C4-2B (cell line): ENCODE measurements at regions not wholly inside any gene's neighbourhood (a gene's known extent, or its start where the extent isn't known, plus 50 kb on each side); places are given as distances from the start of the nearest gene placed in this dataset.

Experiments used
- ZFX ChIP-seq: fragments of 450-650 bp; IDR thresholded peaks from 2 replicates; pipeline ENCODE4 v1.6.1; 2017
- TF ChIP-seq, protein P1 (sequence below): fragments of 450-650 bp; conservative IDR thresholded peaks from 2 replicates; pipeline ENCODE4 v1.5.1; 2017; ENCODE audit warnings: mild to moderate bottlenecking

DNA sequence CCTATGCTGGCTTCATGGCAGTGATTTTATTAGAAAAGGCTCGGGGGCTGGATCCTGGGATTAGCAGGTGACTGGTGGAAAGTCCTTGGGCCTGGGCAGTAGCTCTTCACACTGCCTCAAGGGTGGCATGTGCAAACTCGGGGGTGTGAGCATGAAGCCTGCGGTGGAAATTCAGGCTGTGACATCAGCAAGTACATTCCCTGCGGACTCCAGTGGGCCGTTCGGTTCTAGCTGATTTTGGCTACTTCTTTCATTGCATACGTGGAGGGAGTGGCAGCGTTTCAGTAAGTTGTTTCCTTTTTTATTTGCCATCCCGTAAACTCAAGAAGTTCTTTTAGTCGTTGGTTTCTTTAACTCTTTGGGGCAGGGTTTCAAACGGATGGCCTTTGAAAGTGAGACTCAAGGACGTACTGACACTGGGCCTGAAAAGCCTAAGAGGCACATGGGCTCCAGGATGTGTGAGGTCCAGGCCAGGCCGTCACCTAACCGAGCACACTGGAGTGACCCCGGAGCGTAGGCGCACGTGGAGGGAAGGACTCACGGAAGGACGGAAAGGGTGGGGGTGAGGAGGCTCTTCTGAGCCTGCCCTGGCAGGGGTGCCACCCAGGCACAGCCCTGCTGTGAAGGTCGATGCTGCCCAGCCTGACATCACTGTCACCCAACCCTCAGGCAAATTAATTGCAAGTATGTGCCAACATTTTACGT is 104.0 kb upstream of the FRMD1 start:
- TF ChIP-seq, protein P1, sequence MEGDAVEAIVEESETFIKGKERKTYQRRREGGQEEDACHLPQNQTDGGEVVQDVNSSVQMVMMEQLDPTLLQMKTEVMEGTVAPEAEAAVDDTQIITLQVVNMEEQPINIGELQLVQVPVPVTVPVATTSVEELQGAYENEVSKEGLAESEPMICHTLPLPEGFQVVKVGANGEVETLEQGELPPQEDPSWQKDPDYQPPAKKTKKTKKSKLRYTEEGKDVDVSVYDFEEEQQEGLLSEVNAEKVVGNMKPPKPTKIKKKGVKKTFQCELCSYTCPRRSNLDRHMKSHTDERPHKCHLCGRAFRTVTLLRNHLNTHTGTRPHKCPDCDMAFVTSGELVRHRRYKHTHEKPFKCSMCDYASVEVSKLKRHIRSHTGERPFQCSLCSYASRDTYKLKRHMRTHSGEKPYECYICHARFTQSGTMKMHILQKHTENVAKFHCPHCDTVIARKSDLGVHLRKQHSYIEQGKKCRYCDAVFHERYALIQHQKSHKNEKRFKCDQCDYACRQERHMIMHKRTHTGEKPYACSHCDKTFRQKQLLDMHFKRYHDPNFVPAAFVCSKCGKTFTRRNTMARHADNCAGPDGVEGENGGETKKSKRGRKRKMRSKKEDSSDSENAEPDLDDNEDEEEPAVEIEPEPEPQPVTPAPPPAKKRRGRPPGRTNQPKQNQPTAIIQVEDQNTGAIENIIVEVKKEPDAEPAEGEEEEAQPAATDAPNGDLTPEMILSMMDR, result no peak
- TF ChIP-seq ZFX, result no peak
